ENCODE measurements at regions not wholly inside any gene's neighbourhood (a gene's known extent, or its start where the extent isn't known, plus 50 kb on each side); places are given as distances from the start of the nearest gene placed in this dataset.

- no peak overlapping the region for H3K27ac Mint-ChIP-seq
- ATAC-seq (ENCODE audit: low read depth): no peak
- CTCF ChIA-PET: no interaction called here
- POLR2A ChIA-PET: no interaction called here
- H3K36me3 Mint-ChIP-seq (ENCODE audit: low read depth): no peaks in the 10 kb centered on the region
- intact Hi-C loops (cut with micrococcal nuclease): no loop called here
- peaks cover 2% of the 10 kb centered on the region for H3K27me3 Mint-ChIP-seq
- peaks cover 7% of the 10 kb centered on the region for H3K9me3 Mint-ChIP-seq
- no peaks in the 10 kb centered on the region for H3K4me1 Mint-ChIP-seq
- no peak overlapping the region for H3K4me3 Mint-ChIP-seq
- TF ChIP-seq CTCF (IDR thresholded peaks at IDR 0.05): no peak
- DNase-seq: no peak
Measured at GRCh38 chr9:134562146-134562849, 79.3 kb upstream of the COL5A1 start.

GRCh38 chr9:134563397-134563796 lies 78.2 kb upstream of the COL5A1 start:
- Mint-ChIP-seq H3K4me3 (no peak overlapping the region), H3K9me3 (peaks cover 7% of the 10 kb centered on the region), H3K27me3 (peaks cover 2% of the 10 kb centered on the region), H3K36me3 (ENCODE audit: low read depth) (no peaks in the 10 kb centered on the region), H3K27ac (no peak overlapping the region), H3K4me1 (no peaks in the 10 kb centered on the region)
- ChIA-PET CTCF (no interaction called here), POLR2A (no interaction called here)
- no peak for ATAC-seq (ENCODE audit: low read depth)
- intact Hi-C loops (cut with micrococcal nuclease): no loop called here
- no peak for TF ChIP-seq CTCF (IDR thresholded peaks at IDR 0.05)
- DNase-seq: no peak

- peaks cover 7% of the 10 kb centered on the region for H3K9me3 Mint-ChIP-seq
- DNase-seq: no peak
- no peak overlapping the region for H3K27ac Mint-ChIP-seq
- intact Hi-C loops (cut with micrococcal nuclease): no loop called here
- no peak overlapping the region for H3K4me3 Mint-ChIP-seq
- ChIA-PET POLR2A (no interaction called here), CTCF (no interaction called here)
- TF ChIP-seq CTCF (IDR thresholded peaks at IDR 0.05): no peak
- no peak for ATAC-seq (ENCODE audit: low read depth)
- H3K4me1 Mint-ChIP-seq: no peaks in the 10 kb centered on the region
- no peaks in the 10 kb centered on the region for H3K36me3 Mint-ChIP-seq (ENCODE audit: low read depth)
- no peaks in the 10 kb centered on the region for H3K27me3 Mint-ChIP-seq
Measured at GRCh38 chr9:134564431-134565170, 77.0 kb upstream of the COL5A1 start.

GRCh38 chr9:134565316-134565915 lies 76.2 kb upstream of the COL5A1 start:
- no peak for TF ChIP-seq CTCF (IDR thresholded peaks at IDR 0.05)
- Mint-ChIP-seq H3K9me3 (peaks cover 7% of the 10 kb centered on the region), H3K27ac (no peak overlapping the region), H3K27me3 (no peaks in the 10 kb centered on the region), H3K4me1 (peaks cover 5% of the 10 kb centered on the region), H3K4me3 (no peak overlapping the region), H3K36me3 (ENCODE audit: low read depth) (no peaks in the 10 kb centered on the region)
- intact Hi-C loops (cut with micrococcal nuclease): no loop called here
- CTCF ChIA-PET: no interaction called here
- POLR2A ChIA-PET: no interaction called here
- ATAC-seq (ENCODE audit: low read depth) (no peak), DNase-seq (no peak)

GRCh38 chr9:134566196-134566847 lies 75.3 kb upstream of the COL5A1 start:
- Mint-ChIP-seq H3K36me3 (ENCODE audit: low read depth) (no peaks in the 10 kb centered on the region), H3K27me3 (no peaks in the 10 kb centered on the region), H3K4me1 (peaks cover 12% of the 10 kb centered on the region), H3K27ac (no peak overlapping the region), H3K4me3 (no peak overlapping the region), H3K9me3 (peaks cover 7% of the 10 kb centered on the region)
- no peak for TF ChIP-seq CTCF (IDR thresholded peaks at IDR 0.05)
- CTCF ChIA-PET: no interaction called here
- no peak for DNase-seq
- POLR2A ChIA-PET: no interaction called here
- ATAC-seq (ENCODE audit: low read depth): no peak
- intact Hi-C loops (cut with micrococcal nuclease): no loop called here

All from activated B cell treated with CpG ODN at 0.5 μM for 24 hours (primary cell).